Activated CD8-positive, alpha-beta memory T cell treated with anti-CD3 and anti-CD28 coated beads, Interleukin-2, amount 10 ng/mL, durations not matched to agents 7 days and 5 days (primary cell): ENCODE measurements at regions not wholly inside any gene's neighbourhood (a gene's known extent, or its start where the extent isn't known, plus 50 kb on each side); places are given as distances from the start of the nearest gene placed in this dataset.

Experiments used
- ATAC-seq: fragments of 150-1000 bp; cut with Tn5 transposase; one replicate; pipeline ENCODE4 v1.10.0; 2021; ENCODE audit warnings: moderate library complexity
- CTCF ChIA-PET: fragments of 350-600 bp; sonication (Branson Sonifier 250); formaldehyde crosslinking; loops from one replicate; lab custom pipeline; 2021; ENCODE audit warnings: antibody characterized with exemption; lab: Charles Lee
- DNase-seq: peaks from one replicate; pipeline ENCODE4 v3.0.0-alpha.2; 2020
- H3K27ac Mint-ChIP-seq: one replicate; pipeline ENCODE4 v1.8.0; 2021; ENCODE audit warnings: mild to moderate bottlenecking, mixed read lengths
- H3K27me3 Mint-ChIP-seq: one replicate; pipeline ENCODE4 v1.8.0; 2021; ENCODE audit warnings: mixed read lengths
- H3K36me3 Mint-ChIP-seq: one replicate; pipeline ENCODE4 v1.8.0; 2021; ENCODE audit warnings: mild to moderate bottlenecking, mixed read lengths
- H3K4me1 Mint-ChIP-seq: one replicate; pipeline ENCODE4 v1.8.0; 2021; ENCODE audit warnings: mixed read lengths
- H3K4me3 Mint-ChIP-seq: one replicate; pipeline ENCODE4 v1.8.0; 2021; ENCODE audit warnings: mild to moderate bottlenecking, moderate library complexity, mixed read lengths
- H3K9me3 Mint-ChIP-seq: one replicate; pipeline ENCODE4 v1.8.0; 2022; ENCODE audit warnings: low read depth, mixed read lengths

- no peak for ATAC-seq
- no peak for DNase-seq
- H3K4me3 Mint-ChIP-seq, result no peak overlapping the region
- CTCF ChIA-PET, result no interaction called here
- no peak overlapping the region for H3K27ac Mint-ChIP-seq
- peaks cover 51% of the 10 kb centered on the region for H3K27me3 Mint-ChIP-seq
- H3K4me1 Mint-ChIP-seq, result no peaks in the 10 kb centered on the region
- H3K36me3 Mint-ChIP-seq, result no peaks in the 10 kb centered on the region
- no peaks in the 10 kb centered on the region for H3K9me3 Mint-ChIP-seq
These were observed 170.7 kb downstream of the CHST1 start for GRCh38 chr11:45494738-45495137.

GRCh38 chr11:45489281-45489905 is 176.0 kb downstream of the CHST1 start:
- H3K27ac Mint-ChIP-seq, result no peak overlapping the region
- no peaks in the 10 kb centered on the region for H3K36me3 Mint-ChIP-seq
- H3K4me3 Mint-ChIP-seq, result no peak overlapping the region
- no peaks in the 10 kb centered on the region for H3K4me1 Mint-ChIP-seq
- ATAC-seq (no peak), DNase-seq (no peak)
- peaks cover 29% of the 10 kb centered on the region for H3K27me3 Mint-ChIP-seq
- CTCF ChIA-PET, result no interaction called here
- no peaks in the 10 kb centered on the region for H3K9me3 Mint-ChIP-seq

GRCh38 chr11:45486461-45486860 is 179.0 kb downstream of the CHST1 start:
- Mint-ChIP-seq H3K9me3 (no peaks in the 10 kb centered on the region), H3K4me1 (no peaks in the 10 kb centered on the region), H3K27ac (no peak overlapping the region), H3K36me3 (no peaks in the 10 kb centered on the region), H3K4me3 (no peak overlapping the region), H3K27me3 (peaks cover 22% of the 10 kb centered on the region)
- ATAC-seq, result no peak
- DNase-seq, result no peak
- CTCF ChIA-PET, result no interaction called here

GRCh38 chr11:45485070-45485707 is 180.2 kb downstream of the CHST1 start:
- Mint-ChIP-seq H3K4me1 (no peaks in the 10 kb centered on the region), H3K4me3 (no peak overlapping the region), H3K27me3 (peaks cover 10% of the 10 kb centered on the region), H3K36me3 (no peaks in the 10 kb centered on the region), H3K27ac (no peak overlapping the region), H3K9me3 (no peaks in the 10 kb centered on the region)
- ATAC-seq (no peak), DNase-seq (no peak)
- CTCF ChIA-PET, result no interaction called here

GRCh38 chr11:45484326-45484883 is 181.0 kb downstream of the CHST1 start:
- H3K27me3 Mint-ChIP-seq, result peaks cover 10% of the 10 kb centered on the region
- H3K4me3 Mint-ChIP-seq, result no peak overlapping the region
- DNase-seq (no peak), ATAC-seq (no peak)
- no peaks in the 10 kb centered on the region for H3K4me1 Mint-ChIP-seq
- H3K9me3 Mint-ChIP-seq, result no peaks in the 10 kb centered on the region
- no peak overlapping the region for H3K27ac Mint-ChIP-seq
- CTCF ChIA-PET, result no interaction called here
- H3K36me3 Mint-ChIP-seq, result no peaks in the 10 kb centered on the region

- Mint-ChIP-seq H3K4me3 (no peak overlapping the region), H3K9me3 (no peaks in the 10 kb centered on the region), H3K4me1 (no peaks in the 10 kb centered on the region), H3K36me3 (no peaks in the 10 kb centered on the region), H3K27me3 (peaks cover 12% of the 10 kb centered on the region), H3K27ac (no peak overlapping the region)
- CTCF ChIA-PET, result no interaction called here
- no peak for DNase-seq
- no peak for ATAC-seq
These were observed 182.0 kb downstream of the CHST1 start for GRCh38 chr11:45483416-45483815.

- Mint-ChIP-seq H3K36me3 (no peaks in the 10 kb centered on the region), H3K27ac (no peak overlapping the region), H3K4me1 (no peaks in the 10 kb centered on the region), H3K9me3 (no peaks in the 10 kb centered on the region), H3K4me3 (no peak overlapping the region), H3K27me3 (peaks cover 12% of the 10 kb centered on the region)
- ATAC-seq (no peak), DNase-seq (no peak)
- CTCF ChIA-PET, result interaction anchor here (0.5 kb wide), 1 partner anchor 145 kb away, joined by 3 read pairs; no protein-coding TSS in a partner anchor
These were observed 183.1 kb downstream of the CHST1 start for GRCh38 chr11:45482331-45482730.

- no peak overlapping the region for H3K27ac Mint-ChIP-seq
- CTCF ChIA-PET, result no interaction called here
- H3K4me1 Mint-ChIP-seq, result no peaks in the 10 kb centered on the region
- ATAC-seq (no peak), DNase-seq (no peak)
- no peaks in the 10 kb centered on the region for H3K36me3 Mint-ChIP-seq
- H3K4me3 Mint-ChIP-seq, result no peak overlapping the region
- H3K27me3 Mint-ChIP-seq, result peaks cover 15% of the 10 kb centered on the region
- no peaks in the 10 kb centered on the region for H3K9me3 Mint-ChIP-seq
These were observed 184.4 kb downstream of the CHST1 start for GRCh38 chr11:45481026-45481425.

- H3K9me3 Mint-ChIP-seq, result no peaks in the 10 kb centered on the region
- no peak overlapping the region for H3K4me3 Mint-ChIP-seq
- ATAC-seq (no peak), DNase-seq (no peak)
- H3K36me3 Mint-ChIP-seq, result no peaks in the 10 kb centered on the region
- CTCF ChIA-PET, result no interaction called here
- peaks cover 15% of the 10 kb centered on the region for H3K27me3 Mint-ChIP-seq
- no peaks in the 10 kb centered on the region for H3K4me1 Mint-ChIP-seq
- no peak overlapping the region for H3K27ac Mint-ChIP-seq
These were observed 187.8 kb downstream of the CHST1 start for GRCh38 chr11:45477588-45477987.

- CTCF ChIA-PET, result interaction anchor here (1.0 kb wide), 1 partner anchor 105 kb away, joined by 3 read pairs; no protein-coding TSS in a partner anchor
- no peaks in the 10 kb centered on the region for H3K9me3 Mint-ChIP-seq
These were observed 189.3 kb downstream of the CHST1 start for GRCh38 chr11:45476126-45476525.

GRCh38 chr11:45475173-45475572 is 189.0 kb upstream of the SYT13 start:
- Mint-ChIP-seq H3K4me3 (no peak overlapping the region), H3K9me3 (no peaks in the 10 kb centered on the region), H3K27ac (no peak overlapping the region), H3K36me3 (no peaks in the 10 kb centered on the region), H3K4me1 (no peaks in the 10 kb centered on the region), H3K27me3 (peaks cover 15% of the 10 kb centered on the region)
- no peak for ATAC-seq
- no peak for DNase-seq
- CTCF ChIA-PET, result no interaction called here

More at GRCh38 chr11:45476126-45476525, 189.3 kb downstream of the CHST1 start:
- no peak overlapping the region for H3K4me3 Mint-ChIP-seq
- DNase-seq, result no peak
- no peaks in the 10 kb centered on the region for H3K4me1 Mint-ChIP-seq
- H3K27ac Mint-ChIP-seq, result no peak overlapping the region
- no peaks in the 10 kb centered on the region for H3K36me3 Mint-ChIP-seq
- ATAC-seq, result no peak
- H3K27me3 Mint-ChIP-seq, result peaks cover 15% of the 10 kb centered on the region

- Mint-ChIP-seq H3K4me1 (no peaks in the 10 kb centered on the region), H3K9me3 (no peaks in the 10 kb centered on the region), H3K27me3 (peaks cover 3% of the 10 kb centered on the region), H3K4me3 (no peak overlapping the region), H3K27ac (no peak overlapping the region), H3K36me3 (no peaks in the 10 kb centered on the region)
- DNase-seq, result no peak
- CTCF ChIA-PET, result no interaction called here
- no peak for ATAC-seq
These were observed 187.3 kb upstream of the SYT13 start for GRCh38 chr11:45473341-45473895.

- no peak overlapping the region for H3K27ac Mint-ChIP-seq
- peaks cover 3% of the 10 kb centered on the region for H3K27me3 Mint-ChIP-seq
- H3K4me1 Mint-ChIP-seq, result no peaks in the 10 kb centered on the region
- H3K4me3 Mint-ChIP-seq, result no peak overlapping the region
- ATAC-seq, result no peak
- DNase-seq, result no peak
- CTCF ChIA-PET, result no interaction called here
- H3K36me3 Mint-ChIP-seq, result no peaks in the 10 kb centered on the region
- H3K9me3 Mint-ChIP-seq, result no peaks in the 10 kb centered on the region
These were observed 186.7 kb upstream of the SYT13 start for GRCh38 chr11:45472716-45473317.
